ENCODE measurements at regions not wholly inside any gene's neighbourhood (a gene's known extent, or its start where the extent isn't known, plus 50 kb on each side); places are given as distances from the start of the nearest gene placed in this dataset.

DNA sequence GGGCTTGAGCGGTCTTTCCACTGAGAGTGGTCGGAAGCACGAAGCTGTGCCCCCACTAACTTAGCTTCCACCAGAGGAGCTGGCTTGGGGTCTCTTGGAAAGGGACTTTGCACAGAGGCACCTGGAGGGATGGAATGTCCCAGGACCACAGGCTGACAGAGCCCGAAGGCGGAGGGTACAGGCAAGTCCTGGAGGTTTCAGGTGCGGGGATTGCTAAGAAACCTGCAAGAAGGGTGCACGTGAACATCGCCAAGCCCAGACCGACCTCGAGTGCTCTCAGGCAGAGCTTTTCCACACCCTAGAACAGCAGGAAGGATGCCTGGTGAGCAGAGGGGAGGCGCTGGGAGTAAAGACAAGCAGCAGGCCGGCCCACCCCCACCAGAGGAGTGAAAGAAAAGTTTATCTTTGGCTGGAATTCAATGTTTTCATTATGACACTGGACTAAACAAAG lies 61.6 kb downstream of the SERPINA3 start (continued):
- TF ChIP-seq MLLT10 (CRISPR knock-in tag; IDR thresholded peaks at IDR 0.05) (no peak), ZNF615 (CRISPR knock-in tag; IDR thresholded peaks at IDR 0.05; ENCODE audit: borderline replicate concordance) (no peak), GLI4 (CRISPR knock-in tag; IDR thresholded peaks at IDR 0.05; ENCODE audit: borderline replicate concordance) (no peak), SMARCC2 (IDR thresholded peaks at IDR 0.05) (no peak)

All from HepG2 (cell line).